Endothelial cell of umbilical vein (primary cell): ENCODE measurements at regions not wholly inside any gene's neighbourhood (a gene's known extent, or its start where the extent isn't known, plus 50 kb on each side); places are given as distances from the start of the nearest gene placed in this dataset.

Source experiments
- CTCF ChIP-seq, 2 donors: IDR thresholded peaks; 1 replicate in 1 of 2; 2 replicates in 1 of 2; pipeline ENCODE4 v1.5.1; 2011; ENCODE audit warnings: low read length in 2 of 2, mild to moderate bottlenecking in 2 of 2, moderate library complexity in 2 of 2, control low read depth in 1 of 2, inconsistent platforms in 1 of 2, low read depth in 1 of 2; ENCODE audit not compliant: insufficient read depth in 1 of 2; ENCODE audit errors: extremely low read depth in 1 of 2
- MAX ChIP-seq: IDR thresholded peaks from 2 replicates; pipeline ENCODE4 v1.6.1; 2011; ENCODE audit not compliant: insufficient read depth, insufficient read length
- POLR2A ChIP-seq: IDR thresholded peaks from 2 replicates; pipeline ENCODE4 v1.6.1; 2012; ENCODE audit warnings: low read depth, mild to moderate bottlenecking, control low read depth, low read length

- TF ChIP-seq POLR2A = no peak
- TF ChIP-seq CTCF (IDR thresholded peaks at IDR 0.05; ENCODE audit: extremely low read depth in 1 of 2, insufficient read depth in 1 of 2, low read depth in 1 of 2, low read length in 2 of 2) = no peak
- TF ChIP-seq MAX = no peak
These were observed 204.4 kb upstream of the MAMLD1 start for GRCh38 chrX:150158554-150159332.
